ENCODE measurements at regions not wholly inside any gene's neighbourhood (a gene's known extent, or its start where the extent isn't known, plus 50 kb on each side); places are given as distances from the start of the nearest gene placed in this dataset.
"Not testable (repeated sequence)": the region's sequence is repeated elsewhere in the genome, so short reads cannot be mapped to it uniquely, and the experiment has no call there.

- TF ChIP-seq, protein P1, sequence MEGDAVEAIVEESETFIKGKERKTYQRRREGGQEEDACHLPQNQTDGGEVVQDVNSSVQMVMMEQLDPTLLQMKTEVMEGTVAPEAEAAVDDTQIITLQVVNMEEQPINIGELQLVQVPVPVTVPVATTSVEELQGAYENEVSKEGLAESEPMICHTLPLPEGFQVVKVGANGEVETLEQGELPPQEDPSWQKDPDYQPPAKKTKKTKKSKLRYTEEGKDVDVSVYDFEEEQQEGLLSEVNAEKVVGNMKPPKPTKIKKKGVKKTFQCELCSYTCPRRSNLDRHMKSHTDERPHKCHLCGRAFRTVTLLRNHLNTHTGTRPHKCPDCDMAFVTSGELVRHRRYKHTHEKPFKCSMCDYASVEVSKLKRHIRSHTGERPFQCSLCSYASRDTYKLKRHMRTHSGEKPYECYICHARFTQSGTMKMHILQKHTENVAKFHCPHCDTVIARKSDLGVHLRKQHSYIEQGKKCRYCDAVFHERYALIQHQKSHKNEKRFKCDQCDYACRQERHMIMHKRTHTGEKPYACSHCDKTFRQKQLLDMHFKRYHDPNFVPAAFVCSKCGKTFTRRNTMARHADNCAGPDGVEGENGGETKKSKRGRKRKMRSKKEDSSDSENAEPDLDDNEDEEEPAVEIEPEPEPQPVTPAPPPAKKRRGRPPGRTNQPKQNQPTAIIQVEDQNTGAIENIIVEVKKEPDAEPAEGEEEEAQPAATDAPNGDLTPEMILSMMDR (IDR thresholded peaks at IDR 0.05): no peak
Observed at GRCh38 chr13:19123502-19123901, 58.1 kb downstream of the TUBA3C start.

DNA sequence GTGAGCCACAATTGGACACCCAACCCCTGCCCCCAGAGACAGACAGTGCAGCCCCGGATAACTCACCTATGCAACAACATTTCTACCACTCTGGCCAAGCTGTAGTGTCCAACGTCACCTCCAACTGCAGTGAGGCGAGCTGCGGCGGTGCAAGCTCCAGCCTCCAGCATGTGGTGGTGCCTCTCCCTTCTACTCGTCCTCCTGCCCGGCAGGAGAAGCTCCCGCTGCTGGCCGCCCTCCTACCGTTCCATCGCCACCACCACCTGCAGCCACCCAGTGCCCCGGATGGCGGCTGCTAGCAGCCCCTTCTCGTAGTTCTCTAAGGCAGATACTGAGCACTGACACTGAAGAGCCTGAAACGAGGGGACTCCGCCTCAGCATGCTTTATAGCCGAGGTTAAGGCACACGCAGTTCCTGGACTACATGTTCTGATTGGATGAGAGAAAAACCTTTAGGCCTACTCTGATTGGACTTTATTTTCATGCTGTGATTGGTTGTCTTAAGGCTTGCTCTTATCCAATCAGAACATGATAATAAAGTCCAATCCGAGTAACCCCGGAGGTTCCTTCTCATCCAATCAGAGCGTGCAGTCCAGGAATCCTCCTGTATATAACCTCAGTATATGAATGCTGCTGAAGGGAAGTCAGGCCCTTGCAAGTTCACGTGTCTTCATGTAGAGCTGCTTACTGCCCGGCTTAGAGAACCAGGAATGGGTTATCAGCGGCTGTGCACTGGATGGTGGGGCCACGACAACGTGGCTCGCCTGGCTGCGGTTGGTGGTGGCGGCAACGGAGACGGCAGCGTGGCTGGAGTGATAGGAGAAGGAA is 63.5 kb downstream of the TUBA3C start:
- TF ChIP-seq, protein P1 (IDR thresholded peaks at IDR 0.05): no peak
- Histone ChIP-seq H3K36me3 (no peaks in the 10 kb centered on the region), H3K27me3 (ENCODE audit: low read depth) (no peaks in the 10 kb centered on the region), H3K9me3 (no peaks in the 10 kb centered on the region), H3K27ac (no peak overlapping the region), H3K4me3 (no peak overlapping the region), H3K4me1 (no peaks in the 10 kb centered on the region)
- DNase-seq (no peak), ATAC-seq (no peak)
- intact Hi-C loops (cut with DNase I): no loop called here

More at GRCh38 chr13:19123502-19123901, 58.1 kb downstream of the TUBA3C start:
- Histone ChIP-seq H3K36me3 (no peaks in the 10 kb centered on the region), H3K4me1 (no peaks in the 10 kb centered on the region), H3K4me3 (no peak overlapping the region), H3K27me3 (ENCODE audit: low read depth) (no peaks in the 10 kb centered on the region), H3K27ac (no peak overlapping the region), H3K9me3 (no peaks in the 10 kb centered on the region)
- intact Hi-C loops (cut with DNase I): no loop called here
- ATAC-seq: no peak
- DNase-seq: no peak

DNA sequence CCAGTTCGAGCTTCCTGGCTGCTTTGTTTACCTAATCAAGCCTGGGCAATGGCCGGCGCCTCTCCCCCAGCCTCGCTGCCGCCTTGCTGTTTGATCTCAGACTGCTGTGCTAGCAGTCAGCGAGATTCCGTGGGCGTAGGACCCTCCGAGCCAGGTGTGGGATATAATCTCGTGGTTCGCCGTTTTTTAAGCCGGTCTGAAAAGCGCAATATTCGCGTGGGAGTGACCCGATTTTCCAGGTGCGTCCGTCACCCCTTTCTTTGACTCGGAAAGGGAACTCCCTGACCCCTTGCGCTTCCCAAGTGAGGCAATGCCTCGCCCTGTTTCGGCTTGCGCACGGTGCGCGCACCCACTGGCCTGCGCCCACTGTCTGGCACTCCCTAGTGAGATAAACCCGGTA is 72.4 kb downstream of the TUBA3C start:
- H3K27me3 ChIP-seq (ENCODE audit: low read depth); H3K4me1 ChIP-seq; H3K36me3 ChIP-seq; intact Hi-C loops (cut with DNase I); DNase-seq; H3K9me3 ChIP-seq; ATAC-seq: not testable (repeated sequence)
- Histone ChIP-seq H3K27ac (peak overlapping the region; percentile 25), H3K4me3 (peak overlapping the region; percentile 30)

GRCh38 chr13:19103140-19103539 is 78.5 kb downstream of the TUBA3C start:
- ATAC-seq (no peak), DNase-seq (no peak)
- no peaks in the 10 kb centered on the region for H3K36me3 ChIP-seq
- H3K9me3 ChIP-seq: no peaks in the 10 kb centered on the region
- TF ChIP-seq, protein P1 (IDR thresholded peaks at IDR 0.05): no peak
- no peaks in the 10 kb centered on the region for H3K27me3 ChIP-seq (ENCODE audit: low read depth)
- no peaks in the 10 kb centered on the region for H3K4me1 ChIP-seq
- no peak overlapping the region for H3K4me3 ChIP-seq
- intact Hi-C loops (cut with DNase I): no loop called here
- no peak overlapping the region for H3K27ac ChIP-seq

DNA sequence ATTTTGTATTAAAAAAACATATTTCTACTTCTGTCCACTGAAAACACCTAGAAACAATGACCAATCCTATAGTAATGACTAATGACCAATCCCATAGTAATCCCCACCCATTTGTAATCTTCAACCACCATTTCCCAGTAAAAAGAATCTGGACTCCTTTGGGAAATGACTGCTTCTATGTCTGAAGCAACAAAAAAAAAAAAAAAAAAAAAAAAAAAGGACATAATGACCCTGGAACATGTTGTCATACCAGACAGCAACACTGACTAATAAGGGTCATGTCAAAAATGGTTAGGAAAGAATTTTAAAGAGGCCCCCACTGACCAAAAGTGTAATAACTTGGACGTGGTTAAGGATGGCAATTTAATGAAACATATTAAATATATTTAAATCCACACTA is 88.3 kb downstream of the TUBA3C start:
- Histone ChIP-seq H3K36me3 (no peaks in the 10 kb centered on the region), H3K27me3 (ENCODE audit: low read depth) (no peaks in the 10 kb centered on the region), H3K27ac (no peak overlapping the region), H3K9me3 (no peaks in the 10 kb centered on the region), H3K4me3 (no peak overlapping the region), H3K4me1 (no peaks in the 10 kb centered on the region)
- TF ChIP-seq, protein P1 (IDR thresholded peaks at IDR 0.05): no peak
- DNase-seq: no peak
- intact Hi-C loops (cut with DNase I): no loop called here
- ATAC-seq: no peak

GRCh38 chr13:19090495-19090894 is 91.1 kb downstream of the TUBA3C start:
- Histone ChIP-seq H3K27ac (no peak overlapping the region), H3K36me3 (no peaks in the 10 kb centered on the region), H3K27me3 (ENCODE audit: low read depth) (no peaks in the 10 kb centered on the region), H3K9me3 (no peaks in the 10 kb centered on the region), H3K4me1 (no peaks in the 10 kb centered on the region), H3K4me3 (no peak overlapping the region)
- intact Hi-C loops (cut with DNase I): no loop called here
- TF ChIP-seq, protein P1 (IDR thresholded peaks at IDR 0.05): no peak
- ATAC-seq (no peak), DNase-seq (no peak)

Data from lower lobe of right lung (tissue), 2 donors.